GM12878 (cell line): ENCODE measurements at regions not wholly inside any gene's neighbourhood (a gene's known extent, or its start where the extent isn't known, plus 50 kb on each side); places are given as distances from the start of the nearest gene placed in this dataset.

ENCODE experiments used
- ATAC-seq: fragments of 200-7000 bp; cut with Tn5 transposase; 3 replicates; pipeline ENCODE4 v1.9.1; 2020; ENCODE audit warnings: mild to moderate bottlenecking, moderate library complexity
- BruUV-seq: library from RNA; stranded (reverse); fragments of 400-500 nt; replicated peaks from 2 replicates; lab custom pipeline; 2021; lab: Mats Ljungman, UMichigan
- CTCF ChIA-PET: fragments of 300-600 bp; sonication (Branson Sonifier 250); formaldehyde crosslinking; extraction: SDS; loops from one replicate; lab custom pipeline; 2021; ENCODE audit warnings: inconsistent platforms; lab: Yijun Ruan, JAX
- POLR2A ChIA-PET: fragments of 350-600 bp; formaldehyde crosslinking; extraction: SDS; loops from one replicate; lab custom pipeline; 2021; ENCODE audit warnings: inconsistent platforms; lab: Charles Lee
- RAD21 ChIA-PET: fragments of 300-600 bp; sonication (Branson Sonifier 250); formaldehyde crosslinking; loops from one replicate; lab custom pipeline; 2023; ENCODE audit warnings: antibody characterized with exemption; ENCODE audit not compliant: unreplicated experiment; lab: Charles Lee
- SMC1A ChIA-PET: fragments of 300-600 bp; sonication (Branson Sonifier 250); formaldehyde crosslinking; loops from one replicate; lab custom pipeline; 2023; ENCODE audit not compliant: unreplicated experiment, uncharacterized antibody; lab: Charles Lee
- DNase-seq: peaks from one replicate; pipeline ENCODE4 v3.0.0-alpha.2; 2011; ENCODE audit warnings: low read depth, low spot score
- FAIRE-seq: peaks from 3 replicates; lab custom pipeline; 2011; peaks lifted over from hg19 to GRCh38; lab: Jason Lieb, UNC
- H2AFZ ChIP-seq: 2 replicates; pipeline ENCODE4 v1.6.0; 2011; ENCODE audit warnings: low read depth, low read length, control low read depth; ENCODE audit not compliant: control insufficient read depth
- H3K27ac ChIP-seq: 2 replicates; pipeline ENCODE4 v1.5.1; 2011; ENCODE audit warnings: control low read depth; ENCODE audit not compliant: control insufficient read depth, insufficient read depth
- H3K27me3 ChIP-seq, 2 experiments: replicated peaks in 1 of 2; 2 replicates each; pipeline versions ENCODE4 v1.6.0 to v1.6.1; 2011; ENCODE audit warnings: low read length in 1 of 2; ENCODE audit not compliant: control insufficient read depth in 2 of 2, insufficient read depth in 2 of 2
- H3K36me3 ChIP-seq, 2 experiments: 2 replicates each; pipeline ENCODE4 v1.5.1; 2011; ENCODE audit warnings: low read length in 1 of 2; ENCODE audit not compliant: control insufficient read depth in 2 of 2, insufficient read depth in 2 of 2
- H3K4me1 ChIP-seq: 2 replicates; pipeline ENCODE4 v1.6.1; 2011; ENCODE audit warnings: mild to moderate bottlenecking, low read length, moderate library complexity, mixed read lengths; ENCODE audit not compliant: control insufficient read depth, insufficient read depth
- H3K4me2 ChIP-seq: 2 replicates; pipeline ENCODE4 v1.6.0; 2011; ENCODE audit warnings: control low read depth; ENCODE audit not compliant: control insufficient read depth, insufficient read depth
- H3K4me3 ChIP-seq: fragments of 200-600 bp; sonication (generic); 2 replicates; pipeline ENCODE4 v1.5.1; 2016
- H3K79me2 ChIP-seq: 2 replicates; pipeline ENCODE4 v1.6.0; 2011; ENCODE audit warnings: low read length; ENCODE audit not compliant: control insufficient read depth, insufficient read depth
- H3K9ac ChIP-seq: 2 replicates; pipeline ENCODE4 v1.8.0; 2011; ENCODE audit warnings: low read length, control low read depth, mixed read lengths; ENCODE audit not compliant: control insufficient read depth, insufficient read depth
- H3K9me3 ChIP-seq: replicated peaks from 3 replicates; pipeline ENCODE4 v1.5.1; 2011; ENCODE audit warnings: mild to moderate bottlenecking, low read length; ENCODE audit not compliant: control insufficient read depth, insufficient read depth
- H4K20me1 ChIP-seq: 2 replicates; pipeline ENCODE4 v1.6.0; 2011; ENCODE audit not compliant: control insufficient read depth, insufficient read depth
- BACH1 ChIP-seq: fragments of 450-650 bp; IDR thresholded peaks from 2 replicates; pipeline ENCODE4 v1.6.1; 2017; ENCODE audit warnings: mild to moderate bottlenecking, borderline replicate concordance
- BCL3 ChIP-seq: IDR thresholded peaks from 2 replicates; pipeline ENCODE4 v1.6.1; 2011; ENCODE audit warnings: borderline replicate concordance, low read depth, mild to moderate bottlenecking, moderate library complexity, low read length; ENCODE audit not compliant: insufficient read depth, poor library complexity, severe bottlenecking
- BMI1 ChIP-seq: fragments of 450-650 bp; IDR thresholded peaks from 2 replicates; pipeline ENCODE4 v1.6.1; 2016; ENCODE audit warnings: mild to moderate bottlenecking, moderate library complexity, borderline replicate concordance
- CBFB ChIP-seq: IDR thresholded peaks from 2 replicates; pipeline ENCODE4 v1.6.1; 2016; ENCODE audit warnings: antibody characterized with exemption, low read depth
- CREB1 ChIP-seq: IDR thresholded peaks from 2 replicates; pipeline ENCODE4 v1.6.1; 2012; ENCODE audit warnings: low read depth, mild to moderate bottlenecking, inconsistent platforms
- EED ChIP-seq: sonication (generic); IDR thresholded peaks from 2 replicates; pipeline ENCODE4 v1.6.1; 2016; ENCODE audit warnings: antibody characterized with exemption, low read depth
- EP300 ChIP-seq, 2 experiments: fragments of 150-350 bp in 1 of 2; IDR thresholded peaks; 2 replicates each; pipeline ENCODE4 v1.6.1; 2011 to 2012; ENCODE audit warnings: low read depth in 2 of 2, low read length in 2 of 2, borderline replicate concordance in 1 of 2, improper control_type of control experiment in 1 of 2, inconsistent platforms in 1 of 2; ENCODE audit not compliant: control insufficient read depth in 1 of 2
- IRF5 ChIP-seq: fragments of 450-650 bp; IDR thresholded peaks from 2 replicates; pipeline ENCODE4 v1.6.1; 2017; ENCODE audit warnings: borderline replicate concordance
- MTA2 ChIP-seq: fragments of 450-650 bp; IDR thresholded peaks from 2 replicates; pipeline ENCODE4 v1.6.1; 2016; ENCODE audit warnings: low read depth, mild to moderate bottlenecking, moderate library complexity
- MTA3 ChIP-seq: IDR thresholded peaks from 2 replicates; pipeline ENCODE4 v1.6.1; 2012; ENCODE audit warnings: low read length, inconsistent platforms, borderline replicate concordance
- NFXL1 ChIP-seq: fragments of 450-650 bp; IDR thresholded peaks from 2 replicates; pipeline ENCODE4 v1.6.1; 2017; ENCODE audit warnings: antibody characterized with exemption, mild to moderate bottlenecking, borderline replicate concordance
- NKRF ChIP-seq: fragments of 450-650 bp; conservative IDR thresholded peaks from 2 replicates; pipeline ENCODE4 v1.6.1; 2017; ENCODE audit warnings: mild to moderate bottlenecking, moderate library complexity
- NR2C1 ChIP-seq: fragments of 450-650 bp; IDR thresholded peaks from 2 replicates; pipeline ENCODE4 v1.6.1; 2017; ENCODE audit warnings: antibody characterized with exemption, mild to moderate bottlenecking, moderate library complexity
- RFX5 ChIP-seq: IDR thresholded peaks from 2 replicates; pipeline ENCODE4 v1.6.1; 2011; ENCODE audit warnings: low read depth, low read length, improper control_type of control experiment
- SIX5 ChIP-seq: IDR thresholded peaks from 2 replicates; pipeline ENCODE4 v1.6.1; 2011; ENCODE audit warnings: mild to moderate bottlenecking, low read depth, low read length, moderate library complexity; ENCODE audit not compliant: severe bottlenecking
- ZNF274 ChIP-seq: IDR thresholded peaks from one replicate; pipeline ENCODE4 v1.8.0; 2011; ENCODE audit not compliant: insufficient read length, insufficient read depth
- WGBS: methylation state at CpG from one replicate; pipeline ENCODE4 v1.1.6; 2016; ENCODE audit warnings: low lambda C conversion rate; ENCODE audit not compliant: insufficient replicate concordance, insufficient coverage; ENCODE audit errors: missing lambda C conversion rate; 5-methylcytosine and 5-hydroxymethylcytosine counted together
- in situ Hi-C: fragments of 300-500 bp; cut with MboI; formaldehyde crosslinking; loops from 9 replicates; pipeline ENCODE4 v1.14.3; 2018; ENCODE audit warnings: mixed read lengths
- intact Hi-C: fragments of 100-400 bp; cut with micrococcal nuclease; formaldehyde crosslinking; loops from one replicate; pipeline ENCODE4 v1.14.2; 2022; ENCODE audit not compliant: unreplicated experiment
- TF ChIP-seq, protein P1 (sequence below): fragments of 450-650 bp; IDR thresholded peaks from 2 replicates; pipeline ENCODE4 v1.6.1; 2018; ENCODE audit warnings: mild to moderate bottlenecking, low read depth, moderate library complexity; ENCODE audit not compliant: partially characterized antibody

DNA sequence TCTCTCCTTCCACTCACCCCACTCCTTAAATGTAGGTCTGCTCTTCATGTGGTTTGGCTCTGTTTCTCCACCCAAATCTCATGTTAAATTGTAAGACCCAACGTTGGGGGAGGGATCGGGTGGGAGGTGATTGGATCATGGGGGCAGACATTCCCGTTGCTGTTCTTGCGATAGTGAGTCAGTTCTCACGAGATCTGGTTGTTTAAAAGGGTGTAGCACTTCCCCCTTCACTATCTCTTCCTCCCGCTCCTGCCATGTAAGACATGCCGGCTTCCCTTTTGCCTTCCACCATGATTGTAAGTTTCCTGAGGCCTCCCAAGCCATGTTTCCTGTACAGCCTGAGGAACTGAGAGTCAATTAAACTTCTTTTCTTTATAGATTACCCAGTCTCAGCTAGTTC lies 1044.5 kb upstream of the POU3F3 start:
- Histone ChIP-seq H3K9ac (no peak overlapping the region), H3K79me2 (no peaks in the 10 kb centered on the region), H3K4me2 (no peak overlapping the region), H4K20me1 (no peaks in the 10 kb centered on the region), H3K4me3 (no peak overlapping the region), H2AFZ (no peak overlapping the region), H3K9me3 (no peaks in the 10 kb centered on the region), H3K27ac (no peak overlapping the region), H3K4me1 (no peaks in the 10 kb centered on the region), H3K27me3 (no peaks in the 10 kb centered on the region), H3K36me3 (no peaks in the 10 kb centered on the region)
- FAIRE-seq (no peak), DNase-seq (no peak), ATAC-seq (no peak)
- WGBS, result 49% methylated on average over 5 of the region's 7 CpGs
- RAD21 ChIA-PET, result no interaction called here
- in situ Hi-C loops, result no loop called here
- intact Hi-C loops, result no loop called here
- TF ChIP-seq CREB1 (no peak), MTA2 (no peak), IRF5 (no peak), CBFB (no peak), NKRF (no peak), BACH1 (no peak), EED (no peak), RFX5 (no peak), SIX5 (no peak), NR2C1 (no peak), BCL3 (no peak), BMI1 (no peak), NFXL1 (no peak), MTA3 (no peak), EP300 (IDR thresholded peaks at IDR 0.05; ENCODE audit: borderline replicate concordance in 1 of 2, control insufficient read depth in 1 of 2, low read depth in 2 of 2, low read length in 2 of 2) (no peak), ZNF274 (no peak)
- TF ChIP-seq, protein P1, sequence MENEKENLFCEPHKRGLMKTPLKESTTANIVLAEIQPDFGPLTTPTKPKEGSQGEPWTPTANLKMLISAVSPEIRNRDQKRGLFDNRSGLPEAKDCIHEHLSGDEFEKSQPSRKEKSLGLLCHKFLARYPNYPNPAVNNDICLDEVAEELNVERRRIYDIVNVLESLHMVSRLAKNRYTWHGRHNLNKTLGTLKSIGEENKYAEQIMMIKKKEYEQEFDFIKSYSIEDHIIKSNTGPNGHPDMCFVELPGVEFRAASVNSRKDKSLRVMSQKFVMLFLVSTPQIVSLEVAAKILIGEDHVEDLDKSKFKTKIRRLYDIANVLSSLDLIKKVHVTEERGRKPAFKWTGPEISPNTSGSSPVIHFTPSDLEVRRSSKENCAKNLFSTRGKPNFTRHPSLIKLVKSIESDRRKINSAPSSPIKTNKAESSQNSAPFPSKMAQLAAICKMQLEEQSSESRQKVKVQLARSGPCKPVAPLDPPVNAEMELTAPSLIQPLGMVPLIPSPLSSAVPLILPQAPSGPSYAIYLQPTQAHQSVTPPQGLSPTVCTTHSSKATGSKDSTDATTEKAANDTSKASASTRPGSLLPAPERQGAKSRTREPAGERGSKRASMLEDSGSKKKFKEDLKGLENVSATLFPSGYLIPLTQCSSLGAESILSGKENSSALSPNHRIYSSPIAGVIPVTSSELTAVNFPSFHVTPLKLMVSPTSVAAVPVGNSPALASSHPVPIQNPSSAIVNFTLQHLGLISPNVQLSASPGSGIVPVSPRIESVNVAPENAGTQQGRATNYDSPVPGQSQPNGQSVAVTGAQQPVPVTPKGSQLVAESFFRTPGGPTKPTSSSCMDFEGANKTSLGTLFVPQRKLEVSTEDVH, result no peak
- CTCF ChIA-PET, result no interaction called here
- SMC1A ChIA-PET, result no interaction called here
- no TSS peak for BruUV-seq
- POLR2A ChIA-PET, result no interaction called here
